GM18868 (cell line): ENCODE measurements at regions not wholly inside any gene's neighbourhood (a gene's known extent, or its start where the extent isn't known, plus 50 kb on each side); places are given as distances from the start of the nearest gene placed in this dataset.
"Not testable (repeated sequence)": the region's sequence is repeated elsewhere in the genome, so short reads cannot be mapped to it uniquely, and the experiment has no call there.

ENCODE experiments used
- ATAC-seq: cut with Tn5 transposase; IDR thresholded peaks from one replicate; pipeline ENCODE4 v1.9.1; 2021; ENCODE audit warnings: mild to moderate bottlenecking, moderate library complexity; ENCODE audit not compliant: unreplicated experiment

- ATAC-seq: no peak
Measured at GRCh38 chr2:53381271-53381670, 386.3 kb upstream of the CHAC2 start.

GRCh38 chr2:53379547-53379946 is 388.1 kb upstream of the CHAC2 start:
- ATAC-seq: no peak

DNA sequence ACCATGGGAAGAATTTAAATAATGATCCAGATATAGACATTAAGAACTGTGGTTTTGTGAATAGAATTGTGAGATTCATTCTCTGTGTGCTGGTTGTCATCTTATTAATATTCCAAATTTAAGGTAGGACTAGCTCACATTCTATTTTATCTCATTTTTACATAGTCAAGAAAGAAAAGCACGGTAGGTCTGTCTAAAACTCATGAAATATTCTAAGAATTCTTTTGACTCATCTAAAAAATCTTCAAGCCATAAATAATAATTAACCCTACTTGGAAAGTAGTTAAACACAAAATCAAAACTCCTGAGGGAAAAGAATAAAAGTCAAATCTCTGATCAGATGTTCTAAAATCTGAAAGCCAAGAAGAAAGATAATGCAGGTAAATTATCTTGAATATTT is 388.8 kb upstream of the CHAC2 start:
- ATAC-seq: no peak

DNA sequence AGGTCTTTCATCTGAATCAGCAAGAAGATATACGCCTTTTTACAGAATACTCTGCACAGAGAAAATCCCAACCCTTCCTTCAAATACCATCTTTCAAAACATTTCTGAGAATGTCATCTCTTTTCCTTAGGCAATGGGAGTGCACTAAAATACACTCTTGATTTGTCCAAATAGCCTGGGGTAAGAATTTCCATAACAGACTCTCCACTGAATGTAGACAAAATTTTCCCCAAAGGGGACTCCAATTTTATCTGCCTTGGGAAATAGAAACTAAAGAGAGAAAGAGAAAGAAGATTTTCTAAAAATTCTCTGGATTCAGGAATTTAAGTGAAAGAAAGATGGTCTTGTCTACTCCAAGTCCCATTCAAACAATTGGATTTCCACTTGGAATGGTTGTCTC is 394.5 kb upstream of the CHAC2 start:
- no peak for ATAC-seq

- ATAC-seq: no peak
Measured at GRCh38 chr2:53366543-53366942, 401.1 kb upstream of the CHAC2 start.

GRCh38 chr2:53362934-53363333 is 404.7 kb upstream of the CHAC2 start:
- ATAC-seq: no peak

- ATAC-seq: no peak
Measured at GRCh38 chr2:53356291-53356905, 411.2 kb upstream of the CHAC2 start.

- ATAC-seq: no peak
Measured at GRCh38 chr2:53353135-53354114, 414.2 kb upstream of the CHAC2 start.

- ATAC-seq: no peak
Measured at GRCh38 chr2:53347269-53347668, 420.3 kb upstream of the CHAC2 start.

DNA sequence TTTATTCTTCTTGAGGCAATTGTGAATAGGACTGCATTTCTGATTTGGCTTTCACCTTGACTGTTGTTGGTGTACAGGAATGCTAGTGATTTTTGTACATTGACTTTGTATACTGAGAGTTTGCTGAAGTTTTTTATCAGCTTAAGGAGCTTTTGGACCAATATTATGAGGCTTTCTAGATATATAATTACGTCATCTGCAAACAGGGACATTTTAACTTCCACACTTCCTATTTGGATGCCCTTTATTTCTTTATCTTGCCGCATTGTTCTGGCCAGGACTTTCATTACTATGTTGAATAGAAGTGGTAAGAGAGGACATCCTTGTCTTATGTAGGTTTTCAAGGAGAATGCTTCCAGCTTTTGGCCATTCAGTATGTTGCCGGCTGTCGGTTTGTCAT is 425.4 kb upstream of the CHAC2 start:
- ATAC-seq: no peak

DNA sequence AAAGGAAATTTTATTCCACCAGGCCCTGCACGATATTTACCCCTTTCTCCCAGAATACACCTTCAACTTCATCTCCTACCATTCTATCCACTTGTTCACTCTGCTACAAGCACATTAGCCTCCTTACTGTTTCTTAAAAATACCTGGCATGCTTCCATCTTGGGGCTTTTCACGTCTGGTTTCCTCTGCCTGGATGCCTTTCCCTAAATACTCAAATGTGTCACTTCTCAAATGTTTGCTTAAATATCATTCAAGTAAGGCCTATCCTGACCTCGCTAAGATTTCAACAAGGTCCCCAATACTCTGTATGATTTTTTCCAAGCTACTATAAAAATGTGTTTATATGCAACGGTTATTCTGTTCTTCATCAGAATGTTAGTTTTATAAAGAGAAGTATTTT is 433.0 kb upstream of the CHAC2 start:
- no peak for ATAC-seq

- ATAC-seq: no peak
Measured at GRCh38 chr2:53331667-53332066, 435.9 kb upstream of the CHAC2 start.

GRCh38 chr2:53317861-53318260 is 449.7 kb upstream of the CHAC2 start:
- no peak for ATAC-seq

DNA sequence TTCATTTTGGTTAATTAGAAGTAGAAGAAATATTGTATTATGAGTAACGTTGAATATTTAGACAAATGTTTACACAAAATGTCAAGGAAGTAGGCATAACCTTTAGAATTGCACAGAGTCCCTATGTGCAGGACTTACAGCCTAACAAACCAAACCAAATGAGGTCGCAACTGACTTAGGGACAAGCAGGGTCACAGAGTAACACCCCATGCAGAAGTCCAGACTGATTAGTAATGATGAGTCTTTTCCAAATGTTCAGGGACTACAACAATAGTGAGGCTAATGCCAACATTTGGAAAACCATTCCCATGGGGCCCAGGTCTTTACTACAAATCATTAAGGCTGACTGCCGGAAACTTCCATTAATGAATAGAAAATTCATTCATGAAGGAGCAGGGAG is 452.5 kb upstream of the CHAC2 start:
- ATAC-seq: no peak

- no peak for ATAC-seq
Measured at GRCh38 chr2:53314718-53315117, 452.9 kb upstream of the CHAC2 start.

GRCh38 chr2:53313644-53314043 is 454.0 kb upstream of the CHAC2 start:
- ATAC-seq: not testable (repeated sequence)

- ATAC-seq: no peak
Measured at GRCh38 chr2:53312721-53313120, 454.9 kb upstream of the CHAC2 start.

DNA sequence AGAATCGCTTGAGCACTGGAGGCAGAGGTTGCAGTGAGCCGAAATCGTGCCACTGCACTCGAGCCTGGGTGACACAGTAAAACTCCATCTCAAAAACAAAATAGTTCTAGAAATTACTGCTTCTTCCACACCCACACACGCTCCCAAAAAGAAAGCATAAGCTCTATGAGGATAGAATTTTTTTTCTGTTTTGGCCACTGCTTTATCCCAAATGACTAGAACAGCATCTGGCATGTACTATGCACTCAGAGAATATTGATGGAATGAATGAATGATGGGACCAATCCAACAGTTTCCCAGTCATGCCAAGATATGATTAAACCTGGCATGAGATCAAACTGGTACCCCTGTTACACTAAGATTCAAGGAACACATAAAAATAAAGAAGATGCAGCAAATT is 455.4 kb upstream of the CHAC2 start:
- no peak for ATAC-seq

DNA sequence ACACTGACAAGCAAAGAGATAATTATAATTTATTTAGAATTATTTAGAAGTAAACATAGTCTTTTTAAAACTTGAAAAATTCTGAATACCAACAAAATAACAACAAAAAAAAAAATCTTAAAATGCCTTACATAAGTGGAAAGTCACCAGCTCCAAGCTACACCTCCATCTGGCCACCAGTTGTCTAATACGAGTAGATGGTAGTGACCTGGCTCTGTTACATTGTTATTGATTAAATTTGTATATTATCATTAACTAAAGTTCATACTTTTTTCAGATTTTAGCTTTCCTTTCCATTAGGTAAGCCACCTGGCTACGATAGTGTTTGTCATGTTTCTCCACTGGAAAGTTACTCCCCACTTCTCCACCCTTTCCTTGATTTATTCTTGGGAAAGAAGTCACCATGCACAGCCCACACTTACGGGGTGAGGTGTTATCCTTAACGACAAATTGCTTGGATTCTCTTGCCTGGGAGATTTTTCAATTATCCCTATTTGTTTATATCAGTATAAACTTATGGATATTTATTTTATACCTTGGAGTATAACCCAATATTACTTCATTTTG is 464.5 kb upstream of the CHAC2 start:
- ATAC-seq: no peak

- no peak for ATAC-seq
Measured at GRCh38 chr2:53302455-53302854, 465.1 kb upstream of the CHAC2 start.

GRCh38 chr2:53289309-53290006 is 478.1 kb upstream of the CHAC2 start:
- ATAC-seq: no peak
